ENCODE measurements at regions not wholly inside any gene's neighbourhood (a gene's known extent, or its start where the extent isn't known, plus 50 kb on each side); places are given as distances from the start of the nearest gene placed in this dataset.
"Not testable (repeated sequence)": the region's sequence is repeated elsewhere in the genome, so short reads cannot be mapped to it uniquely, and the experiment has no call there.

GRCh38 chr6:122185458-122185857 is 214.0 kb upstream of the HSF2 start:
- not testable (repeated sequence) for TF ChIP-seq CTCF, POLR2A (IDR thresholded peaks at IDR 0.05)

All from vagina (tissue), 2 donors.